Heart left ventricle (tissue), 16 donors: ENCODE measurements at regions not wholly inside any gene's neighbourhood (a gene's known extent, or its start where the extent isn't known, plus 50 kb on each side); places are given as distances from the start of the nearest gene placed in this dataset.

ENCODE experiments used
- ATAC-seq, 4 donors: fragments of 200-7000 bp; cut with Tn5 transposase; one replicate each; pipeline ENCODE4 v1.9.1; 2020 to 2022; ENCODE audit warnings: moderate library complexity in 4 of 4, mild to moderate bottlenecking in 3 of 4, moderate number of reproducible peaks in 1 of 4
- DNase-seq, 5 donors: peaks; one replicate each; pipeline ENCODE4 v3.0.0-alpha.2; 2020
- H3K27ac ChIP-seq, 12 donors: fragments of 200-600 bp; sonication (generic) in 4 of 12; one replicate each; pipeline versions ENCODE4 v1.5.0 to v1.8.0; 2016 to 2022; ENCODE audit warnings: mild to moderate bottlenecking in 2 of 12
- H3K27me3 ChIP-seq, 9 donors: fragments of 200-600 bp; sonication (generic) in 2 of 9; one replicate each; pipeline versions ENCODE4 v1.5.1 to v1.8.0; 2016 to 2022; ENCODE audit warnings: mild to moderate bottlenecking in 3 of 9
- H3K36me3 ChIP-seq, 9 donors: fragments of 200-600 bp; sonication (generic) in 2 of 9; one replicate each; pipeline versions ENCODE4 v1.5.0 to v1.8.0; 2018 to 2022; ENCODE audit warnings: mild to moderate bottlenecking in 2 of 9
- H3K4me1 ChIP-seq, 12 donors: fragments of 200-600 bp; sonication (generic) in 4 of 12; one replicate each; pipeline versions ENCODE4 v1.5.0 to v1.8.0; 2016 to 2022; ENCODE audit warnings: mild to moderate bottlenecking in 3 of 12
- H3K4me3 ChIP-seq, 12 donors: fragments of 200-600 bp; sonication (generic) in 4 of 12; one replicate each; pipeline versions ENCODE4 v1.5.0 to v1.8.0; 2017 to 2022; ENCODE audit warnings: mild to moderate bottlenecking in 9 of 12, moderate library complexity in 4 of 12
- H3K9me3 ChIP-seq, 12 donors: fragments of 200-600 bp; sonication (generic) in 4 of 12; one replicate each; pipeline versions ENCODE4 v1.5.0 to v1.8.0; 2016 to 2022; ENCODE audit warnings: mild to moderate bottlenecking in 1 of 12
- POLR2A ChIP-seq, 2 donors: fragments of 450-650 bp; IDR thresholded peaks; one replicate each; pipeline ENCODE4 v1.6.1; 2017; ENCODE audit warnings: antibody characterized with exemption in 2 of 2, mild to moderate bottlenecking in 2 of 2, moderate library complexity in 2 of 2
- whole genome bisulfite sequencing, 4 donors: extraction: QIAGEN DNeasy Blood & Tissue Kit in 2 of 4; methylation state at CpG; one replicate each; pipeline versions ENCODE4 v1.1.5 to v1.1.7; 2013 to 2018; 5-methylcytosine and 5-hydroxymethylcytosine counted together
- intact Hi-C, 10 donors: fragments of 100-400 bp; cut with DNase I; formaldehyde crosslinking; loops; one replicate each; pipeline versions ENCODE4 v1.11.1 to v1.14.2; 2022
- TF ChIP-seq, protein P1 (sequence below), 12 donors: fragments of 200-600 bp; sonication (generic) in 4 of 12; IDR thresholded peaks; one replicate each; pipeline versions ENCODE4 v1.5.0 to v1.8.0; 2018 to 2022; ENCODE audit warnings: antibody characterized with exemption in 12 of 12, mild to moderate bottlenecking in 5 of 12
- donor health status: ischemic (EF 13 %, LVEDD 7.1; RV severe dilation, severe dysfunction).
- donor health status: healthy with polysubstance abuse.
- donor health status: DM: no; HTN: yes; CAD: no.
- donor health status: DM: no; HTN: no; CAD: no.
- donor health status: ischemic (EF 25% LVEDD 6.9; RV normal size, moderate dysfunction).
- donor health status: ischemic (EF 25% LVEDD 5.7; RV mildly dilated, moderate dysfunction).
- donor health status: healthy.
- donor health status: DM: yes; HTN: yes; CAD: no.
- donor health status: ischemic (EF 35%, LVEDD 5.7; RV mildly dilated, moderate dysfunction).
- donor health status: nonischemic (EF 11% LVEDD 7.7; RV severe dilation, severe dysfunction).
- donor health status: DM: yes; HTN: yes; CAD: no.
- donor health status: PGD.
- donor health status: ischemic (EF 29% LVEDD 5.4; RV normal size, mild dysfunction).
- donor health status: nonischemic (EF 23%, LVEDD 6.1; RV moderate dilation, normal function).

DNA sequence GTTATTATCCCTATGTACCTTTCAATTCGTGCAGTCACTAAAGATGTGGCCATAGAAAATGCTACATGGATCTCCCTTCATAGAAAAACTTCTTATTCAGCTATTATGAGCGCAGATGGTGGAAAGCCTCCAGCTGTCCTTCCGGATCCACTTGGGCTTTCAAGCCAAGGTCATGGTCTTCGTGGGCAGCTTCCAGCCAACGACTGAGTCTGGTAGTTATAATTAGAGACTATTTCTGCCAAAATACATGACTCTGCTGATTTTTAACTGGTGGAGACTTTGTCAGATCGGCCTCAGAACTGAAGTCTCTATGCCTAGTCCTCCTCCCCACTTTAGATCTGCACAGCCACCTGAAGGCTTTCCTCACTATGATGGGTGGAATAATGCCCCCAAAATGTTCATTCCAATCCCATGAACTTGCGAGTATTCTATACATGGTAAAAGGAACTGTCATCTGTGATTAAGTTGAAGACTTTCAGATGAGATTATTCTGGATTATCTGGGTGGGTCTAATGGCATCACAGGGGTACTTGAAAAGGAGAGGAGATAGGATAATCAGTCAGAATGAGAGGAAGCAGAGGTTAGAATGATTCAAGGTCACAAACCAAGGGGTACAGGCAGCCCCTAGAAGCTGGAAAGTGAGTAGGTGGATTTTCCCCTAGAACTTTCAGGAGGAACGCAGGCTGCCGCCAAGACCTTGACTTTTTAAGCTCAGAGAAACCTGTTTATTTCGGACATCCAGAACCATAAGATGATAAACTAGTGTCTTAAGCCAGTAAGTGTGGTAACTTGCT is 171.1 kb upstream of the CXCL13 start:
- Histone ChIP-seq H3K27ac (peak overlapping the region in 4 of 12 donors; percentile 5 to 69 (median 36)), H3K4me3 (no peak overlapping the region), H3K4me1 (peaks cover 0 to 28% (median 7%) of the 10 kb centered on the region in 12 donors), H3K36me3 (no peaks in the 10 kb centered on the region), H3K27me3 (no peaks in the 10 kb centered on the region), H3K9me3 (no peaks in the 10 kb centered on the region)
- TF ChIP-seq POLR2A (IDR thresholded peaks at IDR 0.05) = no peak
- TF ChIP-seq, protein P1, sequence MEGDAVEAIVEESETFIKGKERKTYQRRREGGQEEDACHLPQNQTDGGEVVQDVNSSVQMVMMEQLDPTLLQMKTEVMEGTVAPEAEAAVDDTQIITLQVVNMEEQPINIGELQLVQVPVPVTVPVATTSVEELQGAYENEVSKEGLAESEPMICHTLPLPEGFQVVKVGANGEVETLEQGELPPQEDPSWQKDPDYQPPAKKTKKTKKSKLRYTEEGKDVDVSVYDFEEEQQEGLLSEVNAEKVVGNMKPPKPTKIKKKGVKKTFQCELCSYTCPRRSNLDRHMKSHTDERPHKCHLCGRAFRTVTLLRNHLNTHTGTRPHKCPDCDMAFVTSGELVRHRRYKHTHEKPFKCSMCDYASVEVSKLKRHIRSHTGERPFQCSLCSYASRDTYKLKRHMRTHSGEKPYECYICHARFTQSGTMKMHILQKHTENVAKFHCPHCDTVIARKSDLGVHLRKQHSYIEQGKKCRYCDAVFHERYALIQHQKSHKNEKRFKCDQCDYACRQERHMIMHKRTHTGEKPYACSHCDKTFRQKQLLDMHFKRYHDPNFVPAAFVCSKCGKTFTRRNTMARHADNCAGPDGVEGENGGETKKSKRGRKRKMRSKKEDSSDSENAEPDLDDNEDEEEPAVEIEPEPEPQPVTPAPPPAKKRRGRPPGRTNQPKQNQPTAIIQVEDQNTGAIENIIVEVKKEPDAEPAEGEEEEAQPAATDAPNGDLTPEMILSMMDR (IDR thresholded peaks at IDR 0.05) = no peak
- intact Hi-C loops = loop anchor here in 7 of 10 donors (1.0 to 10.0 kb wide), 4 partner anchors 47 to 200 kb away; no protein-coding TSS in a partner anchor
- DNase-seq (peak in 4 of 5 donors; percentile 39 to 54 (median 48)), ATAC-seq (peak; percentile 40 to 74 (median 58))
- WGBS, 4 donors = 53 to 62% (median 55%) methylated on average over 10 of the region's 10 CpGs

DNA sequence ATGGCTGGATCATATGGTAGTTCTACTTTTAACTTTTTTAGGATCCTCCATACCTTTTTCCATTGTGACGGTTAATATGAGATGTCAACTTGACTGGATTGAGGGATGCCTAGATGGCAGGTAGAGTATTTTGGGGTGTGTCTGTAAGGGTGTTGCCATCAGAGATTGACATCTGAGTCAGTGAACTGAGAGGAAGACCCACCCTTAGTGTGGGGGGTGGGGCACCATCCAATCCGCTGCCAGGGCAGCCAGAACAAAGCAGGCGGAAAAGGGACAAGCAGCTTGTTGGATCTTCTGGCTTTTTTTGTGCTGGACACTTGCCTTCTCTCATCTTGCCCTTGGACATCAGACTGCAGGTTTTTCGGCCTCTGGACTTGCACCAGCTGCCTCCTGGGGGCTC is 168.5 kb upstream of the CXCL13 start:
- Histone ChIP-seq H3K9me3 (no peaks in the 10 kb centered on the region), H3K36me3 (no peaks in the 10 kb centered on the region), H3K4me3 (no peak overlapping the region), H3K27ac (no peak overlapping the region), H3K27me3 (no peaks in the 10 kb centered on the region), H3K4me1 (peaks cover 0 to 28% (median 7%) of the 10 kb centered on the region in 12 donors)
- no peak for DNase-seq
- no peak for ATAC-seq
- 84 to 97% (median 92%) methylated on average over 4 of the region's 4 CpGs for WGBS, 4 donors
- TF ChIP-seq, protein P1 (IDR thresholded peaks at IDR 0.05) = no peak
- no peak for TF ChIP-seq POLR2A (IDR thresholded peaks at IDR 0.05)
- intact Hi-C loops = loop anchor here in 5 of 10 donors (10.0 kb wide), 2 partner anchors 192 to 202 kb away; no protein-coding TSS in a partner anchor

DNA sequence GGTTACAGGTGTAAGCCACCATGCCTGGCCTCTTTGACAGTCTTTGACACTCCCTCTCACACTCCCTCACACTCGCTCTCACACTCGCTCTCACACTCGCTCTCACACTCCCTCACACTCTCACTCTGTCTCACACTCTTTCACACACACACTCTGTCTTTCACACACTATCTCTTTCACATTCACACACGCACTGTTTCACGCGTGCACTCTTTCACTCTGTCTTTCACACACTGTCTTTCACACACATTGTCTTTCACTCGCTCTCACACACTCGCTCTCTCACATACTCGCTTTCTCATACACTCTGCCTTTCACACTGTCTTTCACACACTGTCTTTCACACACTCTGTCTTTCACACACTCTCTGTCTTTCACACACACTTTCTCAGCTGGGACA is 167.1 kb upstream of the CXCL13 start:
- no peaks in the 10 kb centered on the region for H3K36me3 ChIP-seq
- H3K4me3 ChIP-seq = no peak overlapping the region
- ATAC-seq (no peak), DNase-seq (no peak)
- H3K9me3 ChIP-seq = no peaks in the 10 kb centered on the region
- intact Hi-C loops = loop anchor here in 5 of 10 donors (10.0 kb wide), 2 partner anchors 194 to 204 kb away; no protein-coding TSS in a partner anchor
- no peak overlapping the region for H3K27ac ChIP-seq
- peaks cover 0 to 15% (median 7%) of the 10 kb centered on the region in 12 donors for H3K4me1 ChIP-seq
- TF ChIP-seq POLR2A (IDR thresholded peaks at IDR 0.05) = no peak
- TF ChIP-seq, protein P1 (IDR thresholded peaks at IDR 0.05) = no peak
- 91 to 98% (median 97%) methylated on average over 9 of the region's 9 CpGs for WGBS, 4 donors
- H3K27me3 ChIP-seq = no peaks in the 10 kb centered on the region

DNA sequence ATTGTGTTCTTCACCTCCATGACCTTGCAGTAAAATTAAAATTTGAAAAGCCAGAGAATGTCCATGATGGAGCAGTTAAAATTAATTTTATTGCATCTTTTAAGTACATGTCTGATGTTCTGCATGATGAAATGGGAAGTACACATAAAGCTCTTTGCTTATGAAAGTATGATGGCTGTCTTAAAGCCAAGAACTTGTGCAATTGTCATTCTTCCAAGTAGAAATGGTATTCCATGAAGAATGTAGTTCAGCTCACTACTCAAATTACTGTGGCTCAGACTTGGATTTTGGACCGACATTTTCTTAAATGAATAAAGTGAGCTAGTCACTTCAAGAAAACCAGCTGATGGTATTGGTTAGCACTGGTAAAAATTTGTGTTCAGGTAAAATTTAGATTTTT is 161.7 kb upstream of the CXCL13 start:
- no peak for ATAC-seq
- H3K27me3 ChIP-seq = no peaks in the 10 kb centered on the region
- H3K9me3 ChIP-seq = no peaks in the 10 kb centered on the region
- no peaks in the 10 kb centered on the region for H3K36me3 ChIP-seq
- no peak for DNase-seq
- no peak overlapping the region for H3K27ac ChIP-seq
- intact Hi-C loops = no loop called here
- 80 to 89% (median 83%) methylated on average over 1 of the region's 1 CpG for WGBS, 4 donors
- H3K4me1 ChIP-seq = no peaks in the 10 kb centered on the region
- TF ChIP-seq, protein P1 (IDR thresholded peaks at IDR 0.05) = no peak
- no peak for TF ChIP-seq POLR2A (IDR thresholded peaks at IDR 0.05)
- no peak overlapping the region for H3K4me3 ChIP-seq
